HG03097 (cell line): ENCODE measurements at regions not wholly inside any gene's neighbourhood (a gene's known extent, or its start where the extent isn't known, plus 50 kb on each side); places are given as distances from the start of the nearest gene placed in this dataset.

Experiments
- ATAC-seq: cut with Tn5 transposase; IDR thresholded peaks from one replicate; pipeline ENCODE4 v1.9.1; 2021; ENCODE audit not compliant: unreplicated experiment, low FRiP score

DNA sequence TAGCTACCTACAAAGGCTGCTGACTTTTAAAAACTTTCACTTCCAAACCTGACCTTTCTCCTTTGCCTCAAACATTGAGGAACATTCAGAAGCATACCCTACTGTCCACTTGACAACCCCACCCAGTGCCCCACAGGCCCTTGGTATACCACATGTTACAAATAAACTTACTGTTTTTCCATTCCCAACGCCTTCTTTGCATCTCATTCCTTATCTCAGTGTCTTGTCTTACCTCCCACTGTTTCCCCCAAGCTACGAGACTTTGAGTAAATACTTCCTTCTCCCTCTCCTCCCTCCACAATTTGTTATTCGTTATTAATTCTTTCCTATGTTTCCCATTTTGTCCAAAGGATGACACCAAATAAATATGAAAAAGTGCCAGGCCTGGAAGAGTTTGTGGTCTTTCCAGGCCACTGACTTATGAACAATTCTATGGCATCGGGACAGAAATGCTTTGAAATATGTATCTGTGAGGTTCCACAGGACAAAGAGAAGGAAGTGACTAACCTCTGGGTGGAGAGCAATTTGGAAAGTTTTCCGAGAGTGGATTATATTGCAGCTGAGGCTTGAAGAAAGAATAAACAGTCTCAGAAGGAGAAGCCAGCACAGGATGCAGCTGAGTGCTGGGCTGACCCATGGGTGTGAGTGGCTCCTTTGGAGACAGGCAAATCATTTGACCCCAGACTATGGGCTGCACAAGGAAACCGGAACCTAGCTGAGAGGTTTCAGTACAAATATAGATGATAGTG is 409.0 kb downstream of the LPIN1 start:
- ATAC-seq = no peak

DNA sequence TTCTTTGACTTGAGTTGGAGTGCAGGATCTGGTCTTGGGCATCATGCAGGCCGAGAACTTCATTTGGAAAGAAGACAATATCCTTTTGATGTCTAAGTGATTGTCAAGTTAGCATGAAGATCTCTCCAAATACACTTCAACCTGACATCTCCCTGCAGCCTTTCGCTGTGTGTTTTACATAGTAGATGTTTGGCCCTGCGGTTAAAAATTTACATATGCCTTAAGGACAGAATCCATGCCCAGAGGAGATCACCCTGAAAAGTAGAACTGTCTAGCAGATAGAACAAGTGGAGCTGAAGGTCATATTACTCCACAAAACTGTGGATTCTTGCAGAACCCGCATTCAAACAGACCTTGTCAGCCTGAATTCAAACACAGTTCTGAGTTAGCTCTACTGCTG is 409.9 kb downstream of the LPIN1 start:
- ATAC-seq = no peak

DNA sequence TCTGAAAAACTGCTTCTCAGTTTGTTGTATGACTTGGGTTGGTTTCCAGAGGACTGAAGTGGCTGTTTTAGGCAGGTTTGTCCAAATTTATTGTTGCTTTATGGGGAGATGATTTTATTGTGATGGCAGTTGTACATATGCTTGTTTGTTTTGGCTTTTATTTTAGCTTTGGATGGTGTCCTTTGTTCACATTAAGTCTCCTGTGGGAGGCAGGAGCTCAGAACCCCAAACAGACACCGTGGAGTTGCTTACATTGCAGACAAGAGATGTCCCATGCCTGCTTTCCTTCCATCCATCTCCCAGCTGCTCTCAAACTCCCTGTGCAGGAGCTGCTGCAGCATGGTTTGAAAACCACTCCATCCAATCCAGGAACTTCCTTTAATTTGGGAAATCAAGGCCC is 414.7 kb downstream of the LPIN1 start:
- no peak for ATAC-seq

DNA sequence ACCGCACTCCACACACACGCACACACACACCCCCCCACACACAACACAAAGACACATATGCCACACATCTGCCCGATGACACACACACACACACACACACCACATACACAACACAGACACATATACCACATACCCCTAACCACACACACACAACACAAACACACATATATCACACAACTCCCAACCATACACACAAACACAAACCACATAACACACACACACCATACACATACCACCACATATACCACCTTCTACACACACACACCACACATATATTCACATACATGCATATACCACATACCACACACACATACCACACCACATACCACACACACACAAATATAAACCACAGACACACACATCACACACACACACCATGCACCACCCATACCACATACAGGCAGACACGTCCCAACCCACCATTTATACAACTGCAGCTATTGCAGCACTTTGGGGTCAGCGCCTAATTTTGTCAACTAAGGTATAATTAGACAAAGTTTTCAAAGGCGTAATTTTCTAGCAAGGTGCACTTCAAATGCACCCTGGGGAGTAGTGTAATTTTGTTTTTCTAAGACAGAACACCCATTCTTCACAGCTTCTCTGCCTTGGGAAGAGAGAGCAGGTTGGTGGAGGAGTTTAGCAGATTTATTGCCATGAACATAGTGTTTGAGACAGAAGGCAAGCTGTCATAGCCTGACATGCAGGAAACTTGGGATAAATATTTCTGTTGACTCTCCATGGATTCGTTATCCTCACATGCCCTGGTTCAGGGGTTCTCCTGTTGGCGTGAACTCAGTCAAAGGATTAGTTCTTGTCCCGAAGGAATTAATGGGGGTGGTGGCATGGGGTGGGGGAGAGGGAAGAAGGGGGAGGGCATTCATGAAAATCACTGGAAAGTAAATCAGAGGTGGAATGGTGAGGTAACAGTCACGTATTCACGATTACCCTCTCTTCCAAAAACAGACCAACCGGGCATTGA is 416.1 kb downstream of the LPIN1 start:
- ATAC-seq = no peak

DNA sequence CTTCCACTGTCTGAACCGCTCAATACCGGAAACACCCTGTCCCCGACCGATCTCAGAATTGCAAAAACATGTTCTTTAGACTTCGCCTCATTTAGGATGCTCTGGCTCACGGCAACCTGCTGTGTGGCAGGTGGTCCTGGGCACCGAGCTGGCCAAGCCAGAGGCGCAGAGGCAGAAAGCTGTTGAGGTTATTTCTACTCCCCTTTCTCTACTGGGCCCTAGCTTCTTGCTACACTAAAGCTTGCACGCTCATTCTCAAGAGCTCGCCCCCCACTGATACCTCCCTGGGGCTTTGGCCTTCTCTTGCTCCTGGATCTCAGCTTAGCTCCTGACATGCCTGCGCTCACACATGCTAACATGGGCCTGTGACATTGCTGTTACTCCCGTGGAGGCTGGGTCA is 417.4 kb downstream of the LPIN1 start:
- no peak for ATAC-seq

DNA sequence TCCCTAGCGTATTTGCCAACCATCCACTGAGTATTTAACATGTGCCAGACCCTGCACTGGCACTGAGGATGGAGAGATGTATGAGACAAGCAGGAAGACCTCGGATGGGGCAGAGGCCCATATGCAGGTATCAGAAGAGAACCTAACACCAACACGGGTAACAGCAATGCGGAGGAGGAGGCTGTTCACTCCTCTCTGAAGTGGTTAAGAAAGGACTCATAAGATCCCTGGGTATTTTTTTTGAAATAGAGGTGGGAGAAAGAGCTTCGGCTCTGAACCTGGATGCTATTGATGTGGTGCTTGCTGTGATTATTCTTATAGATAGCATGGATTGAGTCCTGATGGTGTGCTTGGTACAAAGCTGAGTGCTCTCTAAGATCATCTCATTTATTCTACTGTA is 418.3 kb downstream of the LPIN1 start:
- ATAC-seq = no peak

DNA sequence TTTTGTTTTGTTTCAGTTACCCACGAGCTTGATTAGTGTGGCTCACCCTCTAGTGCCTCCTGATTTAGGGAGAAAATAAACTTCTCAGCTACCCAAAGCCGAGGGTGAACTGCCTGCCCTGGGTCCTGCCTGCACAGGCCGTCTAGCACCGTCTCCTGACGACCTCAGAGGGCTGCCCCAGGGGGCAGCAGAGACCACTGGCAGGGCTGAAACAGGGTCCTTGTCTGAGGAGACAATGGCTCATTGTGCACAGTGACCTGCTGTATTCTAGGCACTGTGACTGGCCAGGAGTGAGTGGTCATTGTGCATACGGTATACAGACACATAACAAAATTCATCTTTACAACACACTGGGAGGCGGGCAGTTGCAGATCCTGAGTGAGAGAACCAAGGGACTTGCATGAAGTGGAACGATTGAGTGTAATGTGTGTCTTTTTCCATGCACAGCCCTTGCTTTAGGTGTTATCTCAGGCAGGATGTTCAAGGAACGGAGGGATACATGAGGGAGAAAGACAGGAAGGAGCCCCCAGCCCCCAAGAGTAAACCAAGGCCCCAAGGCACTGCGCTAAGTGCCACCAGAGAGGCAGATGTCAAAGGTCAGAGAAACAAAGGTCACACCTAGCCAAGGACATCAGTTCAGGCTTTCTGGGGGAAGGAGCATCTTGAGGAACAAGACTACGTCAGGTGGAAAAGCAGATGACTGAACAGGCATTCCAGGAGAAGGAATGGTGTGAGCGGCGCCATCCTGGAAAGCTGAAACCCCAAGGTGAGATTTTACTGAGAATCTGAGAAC is 421.3 kb downstream of the LPIN1 start:
- no peak for ATAC-seq

DNA sequence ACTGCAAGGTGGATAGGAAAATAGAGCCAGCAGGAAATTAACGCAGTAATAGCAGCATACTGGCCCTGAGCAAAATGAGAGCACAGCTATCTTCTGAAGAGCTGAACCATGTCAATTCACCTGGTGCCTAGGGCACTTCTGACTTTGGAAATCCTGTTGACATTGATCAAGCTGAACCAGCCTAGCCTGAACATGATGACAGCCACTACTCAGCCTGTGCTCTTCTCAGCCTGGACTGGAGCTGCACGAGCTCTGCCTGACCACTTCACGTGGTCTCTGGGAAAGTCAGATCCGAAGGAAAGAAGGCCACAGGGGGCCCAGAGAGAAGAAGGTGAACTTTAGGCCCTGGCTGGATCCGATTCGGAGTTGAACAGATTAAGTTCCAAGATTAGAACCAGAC is 421.9 kb downstream of the LPIN1 start:
- no peak for ATAC-seq

DNA sequence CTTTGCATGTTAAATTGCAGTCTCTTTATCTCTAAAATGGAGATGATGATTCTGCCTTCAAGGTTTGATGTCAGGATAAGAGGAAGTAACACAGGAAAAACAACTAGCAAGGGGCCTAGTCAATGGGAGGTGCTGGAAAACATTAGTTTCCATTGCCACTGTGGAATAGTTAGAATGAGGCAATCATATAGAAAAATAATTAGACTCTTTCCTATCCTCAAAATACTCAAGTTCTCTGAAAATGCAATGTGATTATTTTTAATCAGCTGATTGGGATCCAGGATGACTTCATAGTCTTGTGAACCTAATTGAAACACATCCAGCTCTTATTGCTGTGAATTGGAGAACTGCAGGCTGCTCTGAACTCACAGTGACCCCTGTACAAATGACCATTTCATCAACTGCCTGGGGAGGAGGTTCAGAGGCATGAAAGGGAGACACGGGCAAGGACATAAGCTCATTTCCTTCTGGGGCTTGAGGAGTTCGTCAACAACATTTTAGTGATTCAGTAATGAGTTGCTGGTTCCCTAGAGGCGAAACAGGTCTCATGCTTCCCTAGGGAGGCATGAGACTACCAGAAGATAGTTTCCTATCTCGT is 422.5 kb downstream of the LPIN1 start:
- peak; percentile 62 for ATAC-seq

DNA sequence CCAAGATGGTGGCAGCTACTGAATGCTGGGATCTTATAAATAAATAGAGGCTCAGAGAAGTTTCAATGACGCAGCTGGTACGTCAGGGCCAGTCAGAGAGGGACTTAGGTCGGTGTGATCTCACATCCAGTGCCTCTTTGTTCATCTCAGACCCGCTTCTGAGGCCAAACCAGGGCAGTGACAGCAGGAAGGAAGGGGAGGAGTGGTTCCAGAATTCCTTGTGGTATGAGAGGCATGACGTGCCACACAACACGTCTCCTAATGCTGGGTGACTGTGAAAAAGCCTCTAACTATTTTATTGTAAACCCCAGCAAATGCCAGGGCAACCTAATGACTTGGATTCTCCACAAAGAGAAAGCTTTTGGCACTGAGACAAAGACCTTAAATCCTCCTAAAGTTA is 423.3 kb downstream of the LPIN1 start:
- no peak for ATAC-seq

DNA sequence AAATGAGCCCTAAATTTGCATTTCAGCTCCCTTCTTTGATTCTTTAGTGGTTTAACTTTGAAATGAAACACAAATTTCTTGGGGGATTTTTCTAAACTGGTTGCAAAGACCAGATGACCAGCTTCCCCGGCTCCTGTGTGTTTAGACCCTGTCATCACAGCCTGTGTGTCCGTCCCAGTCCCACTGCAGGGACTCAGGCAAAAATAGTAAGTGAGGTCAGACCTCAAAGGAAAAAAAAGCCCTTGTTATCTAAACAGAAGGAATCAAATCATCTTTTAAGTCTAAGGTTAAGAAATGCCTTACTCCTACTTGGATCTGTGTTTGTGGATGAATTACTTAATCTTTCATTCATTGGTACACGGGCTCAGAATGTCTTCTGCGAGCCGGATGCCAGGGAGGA is 423.7 kb downstream of the LPIN1 start:
- no peak for ATAC-seq

DNA sequence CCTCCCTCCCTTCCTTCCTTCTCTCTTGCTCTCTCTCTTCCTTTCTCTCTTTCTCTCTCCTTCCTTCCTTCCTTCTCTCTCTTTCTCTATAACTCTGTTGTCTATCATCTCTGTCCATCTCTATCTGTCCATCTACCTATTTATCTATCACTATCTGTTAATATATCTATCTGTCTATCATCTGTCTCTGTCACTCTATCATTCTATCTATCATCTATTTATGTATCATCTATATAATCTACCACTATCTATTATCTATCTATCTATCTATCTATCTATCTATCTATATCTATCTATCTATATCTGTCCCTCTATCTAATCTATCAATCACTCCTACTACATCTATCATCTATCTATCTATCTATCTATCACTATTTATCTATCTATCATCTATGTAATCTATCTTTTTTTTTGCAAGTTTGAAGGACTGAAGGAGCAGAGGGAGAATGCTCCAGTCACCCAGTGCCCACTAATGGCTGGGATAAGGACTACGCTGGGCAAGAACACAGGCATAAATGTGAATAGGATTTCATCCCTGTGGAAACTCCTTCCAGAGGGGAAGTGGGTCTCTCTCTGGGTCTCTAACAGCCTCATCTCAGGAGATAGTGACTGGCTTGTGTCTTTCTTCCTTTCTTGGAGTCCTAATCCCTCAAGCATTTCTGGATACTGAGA is 427.0 kb downstream of the LPIN1 start:
- ATAC-seq = no peak

DNA sequence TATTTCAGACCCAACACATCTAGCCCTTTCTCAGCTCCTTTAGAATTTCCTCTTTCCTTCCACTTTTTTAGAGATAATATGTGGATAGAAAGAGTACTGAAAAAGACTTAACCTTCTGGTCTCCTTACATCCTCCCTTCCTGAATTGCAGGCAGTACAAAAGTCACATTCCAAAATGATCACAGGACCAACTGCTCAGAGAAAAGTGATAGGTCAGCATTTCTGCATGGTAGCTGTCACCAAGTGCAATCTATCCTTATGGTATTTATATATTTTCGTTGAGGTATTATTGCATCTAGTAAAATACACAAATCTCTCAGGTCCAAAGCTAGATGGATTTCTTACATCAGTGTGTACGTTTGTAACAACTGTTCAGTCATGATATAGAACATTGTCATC is 427.5 kb downstream of the LPIN1 start:
- ATAC-seq = no peak

DNA sequence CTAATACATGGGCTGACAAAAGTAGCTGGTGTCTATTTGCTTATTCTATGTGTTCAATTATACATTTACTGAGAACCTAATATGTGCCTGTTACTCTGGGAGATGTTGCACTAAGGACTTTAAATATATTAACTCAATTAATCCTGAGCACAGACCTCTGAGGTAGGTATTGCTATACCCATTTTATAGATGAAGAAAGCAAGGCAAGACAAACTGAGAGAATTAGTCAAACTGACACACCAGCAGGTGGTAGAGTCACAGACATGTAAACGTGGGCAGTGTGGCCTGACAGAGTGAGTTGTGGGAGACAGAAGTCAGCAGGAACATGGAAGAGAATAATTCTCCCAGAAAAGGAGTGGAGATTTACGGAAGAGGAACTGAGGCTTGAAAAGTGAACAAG is 428.9 kb downstream of the LPIN1 start:
- ATAC-seq = no peak

DNA sequence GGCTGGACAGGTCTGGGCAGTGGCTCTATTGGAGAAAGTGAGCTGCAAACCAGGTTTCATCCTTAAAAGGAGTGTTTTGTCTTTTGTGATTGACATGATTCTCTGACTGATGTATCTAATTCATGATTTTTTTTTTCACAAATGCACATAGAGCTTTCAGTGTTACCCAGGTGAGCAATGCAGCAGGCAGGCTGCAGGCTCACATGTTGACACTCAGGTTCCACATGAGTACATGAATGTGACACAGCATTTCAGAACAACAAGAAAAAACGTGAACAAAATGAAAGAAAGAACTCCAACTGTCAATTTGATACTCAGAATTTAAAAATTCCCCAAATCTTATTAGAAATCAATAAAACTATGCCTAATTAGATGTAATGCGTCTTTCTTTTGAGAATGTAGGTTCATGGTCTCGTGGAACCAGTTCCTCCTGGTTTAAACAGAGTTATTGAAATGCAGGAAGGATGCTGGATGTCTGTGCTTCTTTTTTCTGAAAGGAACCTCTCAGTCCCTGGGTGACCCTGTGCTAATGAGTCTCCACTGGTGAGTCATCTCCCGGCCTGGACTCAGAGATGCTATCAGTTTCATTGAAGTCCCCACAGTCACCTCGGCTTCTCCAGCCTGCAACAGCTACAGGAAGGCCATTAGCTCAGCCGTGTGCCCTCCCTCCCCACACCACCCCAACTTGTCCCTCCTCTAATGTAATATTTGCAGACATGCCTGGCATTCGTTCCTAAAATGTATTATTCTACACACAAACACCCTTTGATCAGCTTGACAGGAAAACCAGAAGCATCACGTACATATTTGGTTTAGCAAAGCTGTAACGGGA is 430.4 kb downstream of the LPIN1 start:
- peak; percentile 93 for ATAC-seq

DNA sequence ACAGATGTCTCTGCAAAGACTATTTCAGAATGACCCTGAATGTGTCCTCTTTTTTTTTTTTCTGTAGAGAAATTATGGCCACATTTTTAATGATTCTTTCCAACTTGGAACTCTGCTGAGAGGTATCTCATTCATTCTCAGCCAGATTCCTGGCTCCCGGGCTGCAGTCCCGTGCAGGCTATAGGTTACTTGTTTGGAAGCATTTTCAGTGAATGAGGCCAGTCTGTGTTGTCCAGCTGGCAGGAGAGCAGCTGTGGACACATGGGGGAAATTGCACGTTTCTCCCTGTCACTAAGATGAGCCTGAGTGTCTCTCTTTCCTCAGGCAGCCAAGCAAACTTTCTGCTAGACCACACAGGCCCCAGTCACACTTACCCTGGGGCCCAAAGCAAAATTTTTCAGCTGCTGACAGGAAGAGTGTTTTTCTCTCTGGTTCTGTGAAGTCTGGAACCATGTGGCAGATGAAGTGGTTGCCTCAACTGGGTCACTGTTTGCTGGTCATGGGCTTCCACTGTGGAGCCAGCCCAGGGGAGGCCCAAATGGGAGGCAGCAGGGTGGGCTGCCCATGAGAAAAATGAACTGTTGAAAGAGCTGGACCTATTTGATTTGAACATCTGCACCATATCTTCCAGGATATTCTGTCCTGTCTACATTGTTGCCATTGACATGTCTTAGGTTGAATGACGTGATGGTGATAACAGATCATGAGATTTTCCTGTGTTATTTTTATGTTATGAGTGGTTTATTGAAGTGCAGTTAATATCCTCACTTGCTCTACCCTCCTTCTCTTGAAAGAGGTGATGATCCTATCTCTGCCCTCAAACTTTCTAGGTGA is 431.2 kb downstream of the LPIN1 start:
- peak; percentile 64 for ATAC-seq

DNA sequence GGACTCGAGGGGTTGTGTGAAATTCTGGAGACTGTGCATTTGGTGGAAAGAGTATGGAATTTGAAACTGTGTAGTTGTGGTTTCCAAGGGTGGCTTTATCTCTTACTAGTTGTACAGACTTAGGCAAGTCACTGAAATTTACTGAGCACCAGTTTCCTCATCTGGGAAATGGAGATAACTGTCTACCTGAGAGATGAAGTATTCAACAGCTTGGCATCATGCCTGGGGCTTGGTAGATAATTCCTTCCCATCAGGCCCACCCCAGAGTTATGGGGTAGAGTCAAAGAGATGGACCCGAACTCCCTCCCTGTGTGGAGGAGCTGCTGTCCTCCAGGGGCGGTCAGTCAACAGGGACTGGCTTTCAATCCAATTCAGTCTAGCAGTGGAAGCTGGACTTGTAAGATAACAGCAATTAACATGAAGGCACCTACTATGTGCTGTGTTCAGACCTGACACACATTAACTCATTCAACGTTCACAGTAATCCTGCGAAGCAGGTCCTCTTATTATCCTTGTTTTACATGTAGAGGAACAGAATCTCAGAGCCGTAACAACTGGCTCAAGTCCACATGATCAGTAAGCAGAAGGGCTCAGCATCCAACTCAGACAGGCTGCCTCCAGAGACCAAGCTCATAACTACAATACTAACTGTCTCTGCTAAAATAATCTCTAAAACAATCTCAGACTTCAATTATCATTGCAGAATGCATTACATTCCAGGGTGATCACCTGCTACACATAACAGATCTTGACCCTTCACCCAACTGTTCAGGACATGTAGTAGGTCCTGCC is 432.1 kb downstream of the LPIN1 start:
- ATAC-seq = no peak

DNA sequence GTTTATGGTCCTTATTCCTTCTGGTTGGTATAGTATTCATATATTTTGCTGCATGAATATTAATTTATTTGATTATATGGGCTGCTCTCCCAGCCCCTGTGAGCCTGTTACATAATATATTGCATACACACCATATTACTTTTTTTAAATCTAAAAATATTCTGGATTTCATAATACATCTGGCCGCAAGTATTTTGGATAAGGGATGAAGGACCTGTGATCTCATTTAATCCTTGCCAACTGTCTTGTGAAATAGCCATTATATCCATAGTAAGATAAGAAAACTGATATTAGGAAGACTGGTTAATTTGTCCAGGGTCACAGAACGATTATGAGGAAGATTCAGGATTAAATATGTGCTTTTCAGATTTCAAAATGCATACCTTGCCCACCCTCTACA is 433.6 kb downstream of the LPIN1 start:
- ATAC-seq = no peak
